Vagina (tissue), 2 donors: ENCODE measurements at regions not wholly inside any gene's neighbourhood (a gene's known extent, or its start where the extent isn't known, plus 50 kb on each side); places are given as distances from the start of the nearest gene placed in this dataset.

Experiments
- DNase-seq, 2 donors: peaks; one replicate each; pipeline ENCODE4 v3.0.0-alpha.2; 2017; ENCODE audit errors: extremely low spot score in 2 of 2
- H3K27ac ChIP-seq: fragments of 200-600 bp; sonication (generic); one replicate; pipeline ENCODE4 v1.5.1; 2019
- H3K27me3 ChIP-seq: fragments of 200-600 bp; sonication (generic); one replicate; pipeline ENCODE4 v1.5.1; 2019
- H3K36me3 ChIP-seq, 2 donors: fragments of 200-600 bp; sonication (generic); one replicate each; pipeline ENCODE4 v1.5.1; 2017 to 2019
- H3K4me1 ChIP-seq: fragments of 200-600 bp; sonication (generic); one replicate; pipeline ENCODE4 v1.5.1; 2019
- H3K4me3 ChIP-seq, 2 donors: fragments of 200-600 bp; sonication (generic); 1 replicate in 1 of 2; 2 replicates in 1 of 2; pipeline ENCODE4 v1.5.1; 2016 to 2019
- H3K9me3 ChIP-seq: fragments of 200-600 bp; sonication (generic); one replicate; pipeline ENCODE4 v1.5.1; 2019
- CTCF ChIP-seq, 3 experiments: fragments of 450-650 bp in 2 of 3; fragments of 200-600 bp in 1 of 3; sonication (generic) in 1 of 3; IDR thresholded peaks; one replicate each; pipeline ENCODE4 v1.5.1; 2017 to 2019; ENCODE audit warnings: antibody characterized with exemption in 3 of 3, mild to moderate bottlenecking in 2 of 3, moderate library complexity in 2 of 3
- POLR2A ChIP-seq, 2 donors: fragments of 450-650 bp; IDR thresholded peaks; one replicate each; pipeline ENCODE4 v1.6.1; 2017; ENCODE audit warnings: antibody characterized with exemption in 2 of 2, mild to moderate bottlenecking in 2 of 2, moderate library complexity in 2 of 2
- POLR2AphosphoS5 ChIP-seq, 2 donors: sonication (generic); formaldehyde crosslinking; IDR thresholded peaks; one replicate each; pipeline ENCODE4 v1.9.0; 2017; ENCODE audit warnings: antibody characterized with exemption in 2 of 2, mild to moderate bottlenecking in 2 of 2, low read depth in 1 of 2; ENCODE audit not compliant: insufficient read depth in 1 of 2
- intact Hi-C: fragments of 100-400 bp; cut with DNase I; formaldehyde crosslinking; loops from one replicate; pipeline ENCODE4 v1.15.1; 2023

GRCh38 chr7:79735012-79735411, 281.5 kb upstream of the MAGI2 start:
- no peak for TF ChIP-seq POLR2AphosphoS5 (IDR thresholded peaks at IDR 0.05; ENCODE audit: insufficient read depth in 1 of 2, low read depth in 1 of 2)
- no peak for TF ChIP-seq POLR2A (IDR thresholded peaks at IDR 0.05)
- no peak for TF ChIP-seq CTCF (IDR thresholded peaks at IDR 0.05)
- intact Hi-C loops, result no loop called here
- DNase-seq, result no peak
- Histone ChIP-seq H3K36me3 (no peaks in the 10 kb centered on the region), H3K9me3 (no peaks in the 10 kb centered on the region), H3K27ac (no peak overlapping the region), H3K27me3 (no peaks in the 10 kb centered on the region), H3K4me3 (no peak overlapping the region), H3K4me1 (no peaks in the 10 kb centered on the region)

GRCh38 chr7:79734181-79734580, 280.7 kb upstream of the MAGI2 start:
- Histone ChIP-seq H3K27ac (no peak overlapping the region), H3K4me1 (no peaks in the 10 kb centered on the region), H3K36me3 (no peaks in the 10 kb centered on the region), H3K27me3 (no peaks in the 10 kb centered on the region), H3K4me3 (no peak overlapping the region), H3K9me3 (no peaks in the 10 kb centered on the region)
- intact Hi-C loops, result no loop called here
- TF ChIP-seq CTCF (IDR thresholded peaks at IDR 0.05) (no peak), POLR2AphosphoS5 (IDR thresholded peaks at IDR 0.05; ENCODE audit: insufficient read depth in 1 of 2, low read depth in 1 of 2) (no peak), POLR2A (IDR thresholded peaks at IDR 0.05) (no peak)
- DNase-seq, result no peak

GRCh38 chr7:79732535-79732934, 279.1 kb upstream of the MAGI2 start:
- no peaks in the 10 kb centered on the region for H3K4me1 ChIP-seq
- no peak overlapping the region for H3K4me3 ChIP-seq
- H3K9me3 ChIP-seq, result no peaks in the 10 kb centered on the region
- no peak for DNase-seq
- H3K36me3 ChIP-seq, result no peaks in the 10 kb centered on the region
- TF ChIP-seq POLR2AphosphoS5 (IDR thresholded peaks at IDR 0.05; ENCODE audit: insufficient read depth in 1 of 2, low read depth in 1 of 2), result no peak
- TF ChIP-seq POLR2A (IDR thresholded peaks at IDR 0.05), result no peak
- no peak for TF ChIP-seq CTCF (IDR thresholded peaks at IDR 0.05)
- intact Hi-C loops, result no loop called here
- H3K27me3 ChIP-seq, result no peaks in the 10 kb centered on the region
- H3K27ac ChIP-seq, result no peak overlapping the region

GRCh38 chr7:79730971-79731370, 277.5 kb upstream of the MAGI2 start:
- intact Hi-C loops, result no loop called here
- no peak for DNase-seq
- no peaks in the 10 kb centered on the region for H3K27me3 ChIP-seq
- no peaks in the 10 kb centered on the region for H3K9me3 ChIP-seq
- H3K4me1 ChIP-seq, result no peaks in the 10 kb centered on the region
- no peak overlapping the region for H3K4me3 ChIP-seq
- no peak for TF ChIP-seq POLR2A (IDR thresholded peaks at IDR 0.05)
- no peak for TF ChIP-seq POLR2AphosphoS5 (IDR thresholded peaks at IDR 0.05; ENCODE audit: insufficient read depth in 1 of 2, low read depth in 1 of 2)
- TF ChIP-seq CTCF (IDR thresholded peaks at IDR 0.05), result no peak
- H3K36me3 ChIP-seq, result no peaks in the 10 kb centered on the region
- no peak overlapping the region for H3K27ac ChIP-seq

- no peaks in the 10 kb centered on the region for H3K27me3 ChIP-seq
- DNase-seq, result no peak
- TF ChIP-seq POLR2AphosphoS5 (IDR thresholded peaks at IDR 0.05; ENCODE audit: insufficient read depth in 1 of 2, low read depth in 1 of 2) (no peak), POLR2A (IDR thresholded peaks at IDR 0.05) (no peak), CTCF (IDR thresholded peaks at IDR 0.05) (no peak)
- no peak overlapping the region for H3K4me3 ChIP-seq
- intact Hi-C loops, result no loop called here
- no peaks in the 10 kb centered on the region for H3K9me3 ChIP-seq
- H3K4me1 ChIP-seq, result no peaks in the 10 kb centered on the region
- H3K27ac ChIP-seq, result no peak overlapping the region
- H3K36me3 ChIP-seq, result no peaks in the 10 kb centered on the region
Observed at GRCh38 chr7:79723833-79724618, 270.6 kb upstream of the MAGI2 start.
